H7 (cell line): ENCODE measurements at regions not wholly inside any gene's neighbourhood (a gene's known extent, or its start where the extent isn't known, plus 50 kb on each side); places are given as distances from the start of the nearest gene placed in this dataset.

Experiments
- DNase-seq: peaks from one replicate; pipeline ENCODE4 v3.0.0; 2012
- H3K27me3 ChIP-seq: 2 replicates; pipeline ENCODE4 v1.6.0; 2011; ENCODE audit warnings: mild to moderate bottlenecking, low read length; ENCODE audit not compliant: control insufficient read depth, insufficient read depth
- H3K36me3 ChIP-seq: replicated peaks from 2 replicates; pipeline ENCODE4 v1.5.1; 2011; ENCODE audit warnings: low read length; ENCODE audit not compliant: control insufficient read depth, insufficient read depth
- H3K4me3 ChIP-seq: 2 replicates; pipeline ENCODE4 v1.5.1; 2011; ENCODE audit warnings: low read depth, mild to moderate bottlenecking, control low read depth, low read length, moderate library complexity; ENCODE audit not compliant: insufficient read depth

GRCh38 chr11:8740129-8740528 is 57.5 kb downstream of the RPL27A start:
- DNase-seq, result no peak
- H3K4me3 ChIP-seq, result no peak overlapping the region
- no peaks in the 10 kb centered on the region for H3K27me3 ChIP-seq
- no peaks in the 10 kb centered on the region for H3K36me3 ChIP-seq

- Histone ChIP-seq H3K36me3 (no peaks in the 10 kb centered on the region), H3K27me3 (no peaks in the 10 kb centered on the region), H3K4me3 (no peak overlapping the region)
- no peak for DNase-seq
Observed at GRCh38 chr11:8744423-8744822, 61.8 kb downstream of the RPL27A start.

- Histone ChIP-seq H3K27me3 (no peaks in the 10 kb centered on the region), H3K4me3 (no peak overlapping the region), H3K36me3 (no peaks in the 10 kb centered on the region)
- no peak for DNase-seq
Observed at GRCh38 chr11:8745431-8746253, 63.0 kb downstream of the RPL27A start.

- no peaks in the 10 kb centered on the region for H3K27me3 ChIP-seq
- no peak overlapping the region for H3K4me3 ChIP-seq
- no peak for DNase-seq
- H3K36me3 ChIP-seq, result no peaks in the 10 kb centered on the region
Observed at GRCh38 chr11:8746331-8746974, 63.9 kb downstream of the RPL27A start.

- no peak for DNase-seq
- H3K4me3 ChIP-seq, result no peak overlapping the region
- no peaks in the 10 kb centered on the region for H3K36me3 ChIP-seq
- H3K27me3 ChIP-seq, result no peaks in the 10 kb centered on the region
Observed at GRCh38 chr11:8747173-8747572, 64.6 kb downstream of the RPL27A start.

- no peaks in the 10 kb centered on the region for H3K27me3 ChIP-seq
- DNase-seq, result no peak
- no peak overlapping the region for H3K4me3 ChIP-seq
- no peaks in the 10 kb centered on the region for H3K36me3 ChIP-seq
Observed at GRCh38 chr11:8748317-8748716, 65.7 kb downstream of the RPL27A start.

GRCh38 chr11:8749202-8749601 is 66.6 kb downstream of the RPL27A start:
- Histone ChIP-seq H3K4me3 (no peak overlapping the region), H3K36me3 (no peaks in the 10 kb centered on the region), H3K27me3 (no peaks in the 10 kb centered on the region)
- no peak for DNase-seq

- H3K36me3 ChIP-seq, result no peaks in the 10 kb centered on the region
- H3K4me3 ChIP-seq, result no peak overlapping the region
Observed at GRCh38 chr11:8754241-8754640, 71.6 kb downstream of the RPL27A start.

GRCh38 chr11:8756201-8756600 is 73.6 kb downstream of the RPL27A start:
- Histone ChIP-seq H3K27me3 (no peaks in the 10 kb centered on the region), H3K36me3 (no peaks in the 10 kb centered on the region), H3K4me3 (no peak overlapping the region)
- no peak for DNase-seq

More at GRCh38 chr11:8754241-8754640, 71.6 kb downstream of the RPL27A start:
- no peak for DNase-seq
- no peaks in the 10 kb centered on the region for H3K27me3 ChIP-seq

- H3K4me3 ChIP-seq, result no peak overlapping the region
- no peaks in the 10 kb centered on the region for H3K27me3 ChIP-seq
- H3K36me3 ChIP-seq, result no peaks in the 10 kb centered on the region
- no peak for DNase-seq
Observed at GRCh38 chr11:8757047-8757446, 74.5 kb downstream of the RPL27A start.

GRCh38 chr11:8757533-8757932 is 74.9 kb downstream of the RPL27A start:
- Histone ChIP-seq H3K4me3 (no peak overlapping the region), H3K27me3 (no peaks in the 10 kb centered on the region)
- no peak for DNase-seq

GRCh38 chr11:8758619-8759169 is 76.1 kb downstream of the RPL27A start:
- H3K27me3 ChIP-seq, result no peaks in the 10 kb centered on the region
- H3K36me3 ChIP-seq, result no peaks in the 10 kb centered on the region
- DNase-seq, result no peak
- H3K4me3 ChIP-seq, result no peak overlapping the region

More at GRCh38 chr11:8757533-8757932, 74.9 kb downstream of the RPL27A start:
- no peaks in the 10 kb centered on the region for H3K36me3 ChIP-seq

- Histone ChIP-seq H3K4me3 (no peak overlapping the region), H3K36me3 (no peaks in the 10 kb centered on the region), H3K27me3 (no peaks in the 10 kb centered on the region)
- DNase-seq, result no peak
Observed at GRCh38 chr11:8759634-8760033, 77.0 kb downstream of the RPL27A start.

GRCh38 chr11:8760896-8761295 is 78.3 kb downstream of the RPL27A start:
- Histone ChIP-seq H3K4me3 (no peak overlapping the region), H3K36me3 (no peaks in the 10 kb centered on the region), H3K27me3 (no peaks in the 10 kb centered on the region)
- no peak for DNase-seq

GRCh38 chr11:8763070-8763685 is 80.6 kb downstream of the RPL27A start:
- Histone ChIP-seq H3K27me3 (no peaks in the 10 kb centered on the region), H3K4me3 (no peak overlapping the region), H3K36me3 (no peaks in the 10 kb centered on the region)
- no peak for DNase-seq
